Liver (tissue), 8 donors: ENCODE measurements at regions not wholly inside any gene's neighbourhood (a gene's known extent, or its start where the extent isn't known, plus 50 kb on each side); places are given as distances from the start of the nearest gene placed in this dataset.

Experiments used
- DNase-seq: peaks from one replicate; pipeline ENCODE4 v3.0.0-alpha.2; 2017; ENCODE audit warnings: low spot score
- H3K27ac ChIP-seq, 2 donors: one replicate each; pipeline ENCODE4 v1.7.0; 2013; ENCODE audit warnings: inconsistent platforms in 2 of 2, low read length in 2 of 2, control low read depth in 1 of 2, low read depth in 1 of 2, mild to moderate bottlenecking in 1 of 2
- H3K27me3 ChIP-seq, 4 donors: one replicate each; pipeline versions ENCODE4 v1.6.1 to v1.7.0; 2013; ENCODE audit warnings: low read length in 3 of 4, inconsistent platforms in 1 of 4, mild to moderate bottlenecking in 1 of 4, moderate library complexity in 1 of 4; ENCODE audit not compliant: control insufficient read depth in 4 of 4, insufficient read depth in 4 of 4
- H3K36me3 ChIP-seq, 4 donors: one replicate each; pipeline versions ENCODE4 v1.6.1 to v1.7.0; 2013; ENCODE audit warnings: low read length in 3 of 4, mild to moderate bottlenecking in 3 of 4, low read depth in 1 of 4, moderate library complexity in 1 of 4; ENCODE audit not compliant: control insufficient read depth in 4 of 4, insufficient read depth in 3 of 4
- H3K4me1 ChIP-seq, 4 donors: one replicate each; pipeline versions ENCODE4 v1.6.1 to v1.7.0; 2013; ENCODE audit warnings: low read length in 3 of 4, mild to moderate bottlenecking in 3 of 4, moderate library complexity in 1 of 4; ENCODE audit not compliant: control insufficient read depth in 4 of 4, insufficient read depth in 4 of 4
- H3K4me3 ChIP-seq, 3 donors: one replicate each; pipeline versions ENCODE4 v1.6.1 to v1.7.0; 2013; ENCODE audit warnings: low read length in 3 of 3, control low read depth in 1 of 3, low read depth in 1 of 3, mild to moderate bottlenecking in 1 of 3
- H3K9ac ChIP-seq, 2 donors: one replicate each; pipeline ENCODE4 v1.7.0; 2013; ENCODE audit warnings: low read length in 2 of 2, mild to moderate bottlenecking in 2 of 2, moderate library complexity in 2 of 2, control low read depth in 1 of 2, low read depth in 1 of 2
- H3K9me3 ChIP-seq, 4 donors: one replicate each; pipeline versions ENCODE4 v1.6.1 to v1.7.0; 2013; ENCODE audit warnings: low read length in 3 of 4; ENCODE audit not compliant: control insufficient read depth in 4 of 4
- EGR1 ChIP-seq, 2 donors: IDR thresholded peaks; 2 replicates each; pipeline ENCODE4 v1.6.1; 2016 to 2018; ENCODE audit warnings: antibody characterized with exemption in 2 of 2, low read depth in 2 of 2
- FOXA1 ChIP-seq: IDR thresholded peaks from 2 replicates; pipeline ENCODE4 v1.6.1; 2016; ENCODE audit warnings: antibody characterized with exemption
- FOXA2 ChIP-seq: IDR thresholded peaks from 2 replicates; pipeline ENCODE4 v1.6.1; 2016; ENCODE audit warnings: antibody characterized with exemption
- GABPA ChIP-seq, 2 donors: IDR thresholded peaks in 1 of 2; conservative IDR thresholded peaks in 1 of 2; 2 replicates each; pipeline ENCODE4 v1.6.1; 2016; ENCODE audit warnings: antibody characterized with exemption in 2 of 2, mild to moderate bottlenecking in 1 of 2, moderate library complexity in 1 of 2
- HNF4A ChIP-seq, 2 donors: conservative IDR thresholded peaks; 2 replicates each; pipeline ENCODE4 v1.6.1; 2016; ENCODE audit warnings: antibody characterized with exemption in 2 of 2, mild to moderate bottlenecking in 2 of 2
- HNF4G ChIP-seq: IDR thresholded peaks from 2 replicates; pipeline ENCODE4 v1.6.1; 2016; ENCODE audit warnings: antibody characterized with exemption
- JUND ChIP-seq, 2 donors: IDR thresholded peaks; 2 replicates each; pipeline ENCODE4 v1.6.1; 2016; ENCODE audit warnings: antibody characterized with exemption in 2 of 2
- NR2F2 ChIP-seq: IDR thresholded peaks from 2 replicates; pipeline ENCODE4 v1.6.1; 2016; ENCODE audit warnings: antibody characterized with exemption
- RAD21 ChIP-seq, 2 donors: IDR thresholded peaks; 2 replicates each; pipeline ENCODE4 v1.6.1; 2016; ENCODE audit warnings: antibody characterized with exemption in 2 of 2, mild to moderate bottlenecking in 2 of 2
- RXRA ChIP-seq, 2 donors: IDR thresholded peaks; 2 replicates each; pipeline ENCODE4 v1.6.1; 2017 to 2018; ENCODE audit warnings: antibody characterized with exemption in 2 of 2, mild to moderate bottlenecking in 1 of 2
- SP1 ChIP-seq: IDR thresholded peaks from 2 replicates; pipeline ENCODE4 v1.6.1; 2018; ENCODE audit warnings: antibody characterized with exemption, mild to moderate bottlenecking
- TAF1 ChIP-seq: conservative IDR thresholded peaks from 2 replicates; pipeline ENCODE4 v1.6.1; 2016; ENCODE audit warnings: antibody characterized with exemption, mild to moderate bottlenecking
- YY1 ChIP-seq: IDR thresholded peaks from 2 replicates; pipeline ENCODE4 v1.6.1; 2016; ENCODE audit warnings: antibody characterized with exemption, mild to moderate bottlenecking
- WGBS: extraction: QIAGEN DNeasy Blood & Tissue Kit; methylation state at CpG from one replicate; pipeline ENCODE4 v1.1.7; 2013; 5-methylcytosine and 5-hydroxymethylcytosine counted together
- TF ChIP-seq, protein P1 (sequence below): IDR thresholded peaks from 2 replicates; pipeline ENCODE4 v1.6.1; 2016; ENCODE audit warnings: antibody characterized with exemption
- TF ChIP-seq, protein P2 (sequence below): IDR thresholded peaks from 2 replicates; pipeline ENCODE4 v1.6.1; 2016; ENCODE audit warnings: antibody characterized with exemption, mild to moderate bottlenecking
- TF ChIP-seq, protein P3 (sequence below): IDR thresholded peaks from 2 replicates; pipeline ENCODE4 v1.6.1; 2016; ENCODE audit warnings: antibody characterized with exemption
- TF ChIP-seq, protein P4 (sequence below): fragments of 150-350 bp; IDR thresholded peaks from 2 replicates; pipeline ENCODE4 v1.5.1; 2017; ENCODE audit warnings: improper control_type of control experiment, low read depth, low read length; ENCODE audit not compliant: missing input control
- TF ChIP-seq, protein P5 (sequence below): IDR thresholded peaks from 2 replicates; pipeline ENCODE4 v1.6.1; 2016; ENCODE audit warnings: antibody characterized with exemption
- donor health status: healthy.
- donor health status: healthy.
- donor health status: healthy.
- donor health status: healthy.
- donor health status: healthy.

DNA sequence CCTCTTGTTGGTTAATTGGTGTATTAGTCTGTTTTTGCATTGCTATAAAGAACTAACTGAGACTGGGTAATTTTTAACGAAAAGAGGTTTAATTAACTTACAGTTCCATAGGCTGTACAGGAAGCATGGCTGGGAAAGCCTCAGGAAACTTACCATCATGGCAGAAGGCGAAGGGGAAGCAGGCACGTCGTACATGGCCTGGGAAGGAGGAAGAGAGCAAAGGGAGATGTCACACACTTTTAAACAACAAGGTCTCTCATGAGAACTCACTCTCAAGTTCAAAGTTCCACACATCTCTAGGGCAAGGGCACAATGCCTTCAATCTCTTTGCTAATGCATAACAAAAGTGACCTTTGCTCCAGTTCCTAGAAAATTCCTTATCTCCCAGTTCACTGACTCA lies 125.0 kb upstream of the IRX5 start:
- WGBS, result 79% methylated on average over 4 of the region's 4 CpGs
- Histone ChIP-seq H3K9ac (no peak overlapping the region), H3K27ac (no peak overlapping the region), H3K9me3 (no peaks in the 10 kb centered on the region), H3K4me1 (no peaks in the 10 kb centered on the region), H3K27me3 (no peaks in the 10 kb centered on the region), H3K4me3 (no peak overlapping the region), H3K36me3 (no peaks in the 10 kb centered on the region)
- no peak for TF ChIP-seq JUND (IDR thresholded peaks at IDR 0.05)
- TF ChIP-seq RXRA (IDR thresholded peaks at IDR 0.05), result no peak
- no peak for TF ChIP-seq SP1
- no peak for TF ChIP-seq YY1
- TF ChIP-seq EGR1 (IDR thresholded peaks at IDR 0.05; ENCODE audit: low read depth in 2 of 2), result no peak
- TF ChIP-seq, protein P1, sequence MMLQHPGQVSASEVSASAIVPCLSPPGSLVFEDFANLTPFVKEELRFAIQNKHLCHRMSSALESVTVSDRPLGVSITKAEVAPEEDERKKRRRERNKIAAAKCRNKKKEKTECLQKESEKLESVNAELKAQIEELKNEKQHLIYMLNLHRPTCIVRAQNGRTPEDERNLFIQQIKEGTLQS, result no peak
- TF ChIP-seq HNF4G, result no peak
- TF ChIP-seq GABPA (IDR thresholded peaks at IDR 0.05 in 1 of 2, conservative IDR thresholded peaks at IDR 0.05 in 1 of 2), result no peak
- TF ChIP-seq, protein P2, sequence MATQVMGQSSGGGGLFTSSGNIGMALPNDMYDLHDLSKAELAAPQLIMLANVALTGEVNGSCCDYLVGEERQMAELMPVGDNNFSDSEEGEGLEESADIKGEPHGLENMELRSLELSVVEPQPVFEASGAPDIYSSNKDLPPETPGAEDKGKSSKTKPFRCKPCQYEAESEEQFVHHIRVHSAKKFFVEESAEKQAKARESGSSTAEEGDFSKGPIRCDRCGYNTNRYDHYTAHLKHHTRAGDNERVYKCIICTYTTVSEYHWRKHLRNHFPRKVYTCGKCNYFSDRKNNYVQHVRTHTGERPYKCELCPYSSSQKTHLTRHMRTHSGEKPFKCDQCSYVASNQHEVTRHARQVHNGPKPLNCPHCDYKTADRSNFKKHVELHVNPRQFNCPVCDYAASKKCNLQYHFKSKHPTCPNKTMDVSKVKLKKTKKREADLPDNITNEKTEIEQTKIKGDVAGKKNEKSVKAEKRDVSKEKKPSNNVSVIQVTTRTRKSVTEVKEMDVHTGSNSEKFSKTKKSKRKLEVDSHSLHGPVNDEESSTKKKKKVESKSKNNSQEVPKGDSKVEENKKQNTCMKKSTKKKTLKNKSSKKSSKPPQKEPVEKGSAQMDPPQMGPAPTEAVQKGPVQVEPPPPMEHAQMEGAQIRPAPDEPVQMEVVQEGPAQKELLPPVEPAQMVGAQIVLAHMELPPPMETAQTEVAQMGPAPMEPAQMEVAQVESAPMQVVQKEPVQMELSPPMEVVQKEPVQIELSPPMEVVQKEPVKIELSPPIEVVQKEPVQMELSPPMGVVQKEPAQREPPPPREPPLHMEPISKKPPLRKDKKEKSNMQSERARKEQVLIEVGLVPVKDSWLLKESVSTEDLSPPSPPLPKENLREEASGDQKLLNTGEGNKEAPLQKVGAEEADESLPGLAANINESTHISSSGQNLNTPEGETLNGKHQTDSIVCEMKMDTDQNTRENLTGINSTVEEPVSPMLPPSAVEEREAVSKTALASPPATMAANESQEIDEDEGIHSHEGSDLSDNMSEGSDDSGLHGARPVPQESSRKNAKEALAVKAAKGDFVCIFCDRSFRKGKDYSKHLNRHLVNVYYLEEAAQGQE, result no peak
- TF ChIP-seq, protein P3, sequence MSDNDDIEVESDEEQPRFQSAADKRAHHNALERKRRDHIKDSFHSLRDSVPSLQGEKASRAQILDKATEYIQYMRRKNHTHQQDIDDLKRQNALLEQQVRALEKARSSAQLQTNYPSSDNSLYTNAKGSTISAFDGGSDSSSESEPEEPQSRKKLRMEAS, result no peak
- TF ChIP-seq FOXA1, result no peak
- TF ChIP-seq FOXA2, result no peak
- DNase-seq, result no peak

DNA sequence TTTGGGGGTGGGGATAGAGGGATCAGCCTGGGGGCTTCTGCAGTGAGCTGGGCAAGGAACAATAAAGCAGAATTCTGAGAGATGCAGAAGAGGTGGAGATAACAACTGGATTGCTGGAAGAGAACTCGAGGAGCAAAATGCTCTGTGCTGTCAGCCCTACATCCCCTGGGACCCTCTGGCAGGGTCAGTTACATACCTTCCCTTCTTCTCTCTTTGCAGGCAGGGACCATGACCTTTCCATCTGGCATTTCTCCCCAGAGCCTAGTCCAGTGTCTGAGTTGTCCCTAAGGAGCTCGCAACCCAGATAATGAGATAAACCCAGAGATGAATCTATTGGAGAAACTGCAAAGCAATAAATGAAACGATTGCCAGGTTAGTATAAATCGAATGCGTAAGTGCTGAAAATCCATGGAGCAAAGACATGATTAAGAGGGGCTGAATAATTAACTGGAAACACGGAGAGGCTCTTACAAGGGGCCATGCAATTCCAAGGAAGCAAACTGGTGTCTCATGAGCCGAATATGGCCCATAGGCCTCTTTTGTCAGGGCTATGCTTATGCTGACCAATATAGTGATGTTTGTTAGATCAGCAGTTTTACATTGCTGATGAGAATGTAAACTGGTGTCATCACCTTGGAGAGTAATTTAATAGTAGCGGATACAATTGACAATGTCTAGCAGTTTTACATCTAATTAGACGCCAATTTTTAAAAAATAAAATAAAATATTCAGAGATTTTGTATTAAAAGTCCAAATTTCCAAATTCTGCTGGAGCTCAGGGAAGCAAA lies 129.4 kb upstream of the IRX5 start:
- DNase-seq, result no peak
- no peaks in the 10 kb centered on the region for H3K4me1 ChIP-seq
- peaks cover 0 to 6% (median under 1%) of the 10 kb centered on the region in 4 donors for H3K9me3 ChIP-seq
- no peaks in the 10 kb centered on the region for H3K36me3 ChIP-seq
- H3K27me3 ChIP-seq, result peaks cover 0 to 3% (median 0%) of the 10 kb centered on the region in 4 donors
- no peak overlapping the region for H3K4me3 ChIP-seq
- TF ChIP-seq SP1 (no peak), HNF4A (conservative IDR thresholded peaks at IDR 0.05) (no peak), FOXA2 (no peak), NR2F2 (no peak), TAF1 (no peak), RAD21 (IDR thresholded peaks at IDR 0.05) (no peak), FOXA1 (no peak), JUND (IDR thresholded peaks at IDR 0.05) (no peak), RXRA (IDR thresholded peaks at IDR 0.05) (no peak), HNF4G (no peak), GABPA (IDR thresholded peaks at IDR 0.05 in 1 of 2, conservative IDR thresholded peaks at IDR 0.05 in 1 of 2) (no peak), YY1 (no peak)
- TF ChIP-seq, protein P4, sequence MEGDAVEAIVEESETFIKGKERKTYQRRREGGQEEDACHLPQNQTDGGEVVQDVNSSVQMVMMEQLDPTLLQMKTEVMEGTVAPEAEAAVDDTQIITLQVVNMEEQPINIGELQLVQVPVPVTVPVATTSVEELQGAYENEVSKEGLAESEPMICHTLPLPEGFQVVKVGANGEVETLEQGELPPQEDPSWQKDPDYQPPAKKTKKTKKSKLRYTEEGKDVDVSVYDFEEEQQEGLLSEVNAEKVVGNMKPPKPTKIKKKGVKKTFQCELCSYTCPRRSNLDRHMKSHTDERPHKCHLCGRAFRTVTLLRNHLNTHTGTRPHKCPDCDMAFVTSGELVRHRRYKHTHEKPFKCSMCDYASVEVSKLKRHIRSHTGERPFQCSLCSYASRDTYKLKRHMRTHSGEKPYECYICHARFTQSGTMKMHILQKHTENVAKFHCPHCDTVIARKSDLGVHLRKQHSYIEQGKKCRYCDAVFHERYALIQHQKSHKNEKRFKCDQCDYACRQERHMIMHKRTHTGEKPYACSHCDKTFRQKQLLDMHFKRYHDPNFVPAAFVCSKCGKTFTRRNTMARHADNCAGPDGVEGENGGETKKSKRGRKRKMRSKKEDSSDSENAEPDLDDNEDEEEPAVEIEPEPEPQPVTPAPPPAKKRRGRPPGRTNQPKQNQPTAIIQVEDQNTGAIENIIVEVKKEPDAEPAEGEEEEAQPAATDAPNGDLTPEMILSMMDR, result no peak
- TF ChIP-seq, protein P2, result no peak
- TF ChIP-seq, protein P5, sequence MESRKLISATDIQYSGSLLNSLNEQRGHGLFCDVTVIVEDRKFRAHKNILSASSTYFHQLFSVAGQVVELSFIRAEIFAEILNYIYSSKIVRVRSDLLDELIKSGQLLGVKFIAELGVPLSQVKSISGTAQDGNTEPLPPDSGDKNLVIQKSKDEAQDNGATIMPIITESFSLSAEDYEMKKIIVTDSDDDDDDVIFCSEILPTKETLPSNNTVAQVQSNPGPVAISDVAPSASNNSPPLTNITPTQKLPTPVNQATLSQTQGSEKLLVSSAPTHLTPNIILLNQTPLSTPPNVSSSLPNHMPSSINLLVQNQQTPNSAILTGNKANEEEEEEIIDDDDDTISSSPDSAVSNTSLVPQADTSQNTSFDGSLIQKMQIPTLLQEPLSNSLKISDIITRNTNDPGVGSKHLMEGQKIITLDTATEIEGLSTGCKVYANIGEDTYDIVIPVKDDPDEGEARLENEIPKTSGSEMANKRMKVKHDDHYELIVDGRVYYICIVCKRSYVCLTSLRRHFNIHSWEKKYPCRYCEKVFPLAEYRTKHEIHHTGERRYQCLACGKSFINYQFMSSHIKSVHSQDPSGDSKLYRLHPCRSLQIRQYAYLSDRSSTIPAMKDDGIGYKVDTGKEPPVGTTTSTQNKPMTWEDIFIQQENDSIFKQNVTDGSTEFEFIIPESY, result no peak
- TF ChIP-seq, protein P1, result no peak
- 90% methylated on average over 9 of the region's 9 CpGs for WGBS
- no peak overlapping the region for H3K9ac ChIP-seq
- no peak overlapping the region for H3K27ac ChIP-seq
